HepG2 (cell line): ENCODE measurements at regions not wholly inside any gene's neighbourhood (a gene's known extent, or its start where the extent isn't known, plus 50 kb on each side); places are given as distances from the start of the nearest gene placed in this dataset.

Source experiments
- ATF4 ChIP-seq, 2 experiments: fragments of 450-650 bp in 1 of 2; sonication (generic) in 1 of 2; formaldehyde crosslinking; IDR thresholded peaks; 2 replicates each; pipeline versions ENCODE4 v1.5.0 to v1.8.0; 2020 to 2022; ENCODE audit warnings: mild to moderate bottlenecking in 1 of 2, missing genetic modification reagents in 1 of 2
- ERF ChIP-seq: IDR thresholded peaks from 2 replicates; pipeline ENCODE4 v1.6.1; 2018; ENCODE audit warnings: missing biosample characterization, missing genetic modification reagents
- FOXA1 ChIP-seq, 2 experiments: fragments of 450-650 bp in 1 of 2; sonication (generic) in 1 of 2; formaldehyde crosslinking in 1 of 2; IDR thresholded peaks; 2 replicates each; pipeline versions ENCODE4 v1.4.0 to v1.6.1; 2016 to 2020; ENCODE audit warnings: missing genetic modification reagents in 1 of 2
- GABPA ChIP-seq, 2 experiments: IDR thresholded peaks; 2 replicates each; pipeline ENCODE4 v1.6.1; 2011 to 2016; ENCODE audit warnings: low read depth in 2 of 2, low read length in 1 of 2, missing biosample characterization in 1 of 2, missing genetic modification characterization in 1 of 2
- HIC2 ChIP-seq: sonication (generic); formaldehyde crosslinking; IDR thresholded peaks from 2 replicates; pipeline ENCODE4 v1.9.0; 2022; ENCODE audit warnings: low read depth, missing genetic modification reagents
- HMG20A ChIP-seq: IDR thresholded peaks from 2 replicates; pipeline ENCODE4 v1.6.1; 2016; ENCODE audit warnings: borderline replicate concordance
- MEIS2 ChIP-seq: sonication (generic); formaldehyde crosslinking; IDR thresholded peaks from 2 replicates; pipeline ENCODE4 v1.9.0; 2021; ENCODE audit warnings: mild to moderate bottlenecking, missing genetic modification reagents
- MYPOP ChIP-seq: sonication (generic); formaldehyde crosslinking; IDR thresholded peaks from 2 replicates; pipeline ENCODE4 v1.8.1; 2023; ENCODE audit warnings: mild to moderate bottlenecking, moderate library complexity, missing genetic modification reagents
- NR2F6 ChIP-seq, 2 experiments: IDR thresholded peaks; 2 replicates each; pipeline ENCODE4 v1.6.1; 2016; ENCODE audit warnings: antibody characterized with exemption in 1 of 2, mild to moderate bottlenecking in 1 of 2
- SOX13 ChIP-seq, 3 experiments: fragments of 450-650 bp in 1 of 3; sonication (generic) in 1 of 3; formaldehyde crosslinking in 1 of 3; IDR thresholded peaks in 2 of 3; conservative IDR thresholded peaks in 1 of 3; 2 replicates each; pipeline versions ENCODE4 v1.5.0 to v1.6.1; 2016 to 2020; ENCODE audit warnings: antibody characterized with exemption in 1 of 3, mild to moderate bottlenecking in 1 of 3, missing compliant biosample characterization in 1 of 3, missing genetic modification reagents in 1 of 3, moderate library complexity in 1 of 3
- SRF ChIP-seq: IDR thresholded peaks from 2 replicates; pipeline ENCODE4 v1.6.1; 2011; ENCODE audit warnings: mild to moderate bottlenecking, low read depth, low read length, moderate library complexity
- ZFP36L2 ChIP-seq: sonication (generic); formaldehyde crosslinking; IDR thresholded peaks from 2 replicates; pipeline ENCODE4 v1.4.0; 2020; ENCODE audit warnings: missing genetic modification reagents
- ZHX2 ChIP-seq, 2 experiments: sonication (generic) in 1 of 2; formaldehyde crosslinking in 1 of 2; IDR thresholded peaks; 2 replicates each; pipeline versions ENCODE4 v1.6.1 to v1.9.0; 2014 to 2022; ENCODE audit warnings: antibody characterized with exemption in 1 of 2, borderline replicate concordance in 1 of 2, inconsistent platforms in 1 of 2, low read depth in 1 of 2, missing genetic modification reagents in 1 of 2
- ZNF329 ChIP-seq: sonication (generic); formaldehyde crosslinking; IDR thresholded peaks from 2 replicates; pipeline ENCODE4 v1.9.0; 2021; ENCODE audit warnings: low read depth, mild to moderate bottlenecking, missing genetic modification reagents
- ZNF564 ChIP-seq: sonication (generic); formaldehyde crosslinking; IDR thresholded peaks from 2 replicates; pipeline ENCODE4 v1.8.1; 2023; ENCODE audit warnings: mild to moderate bottlenecking, missing genetic modification reagents
- ZNF572 ChIP-seq: sonication (generic); formaldehyde crosslinking; IDR thresholded peaks from 2 replicates; pipeline ENCODE4 v1.5.1; 2020; ENCODE audit warnings: mild to moderate bottlenecking, missing genetic modification reagents
- ZNF672 ChIP-seq: sonication (generic); formaldehyde crosslinking; IDR thresholded peaks from 2 replicates; pipeline ENCODE4 v1.8.1; 2022; ENCODE audit warnings: missing genetic modification reagents
- ZNF816 ChIP-seq: sonication (generic); formaldehyde crosslinking; IDR thresholded peaks from 2 replicates; pipeline ENCODE4 v1.8.0; 2022; ENCODE audit warnings: missing genetic modification reagents, mild to moderate bottlenecking, borderline replicate concordance

- TF ChIP-seq ZHX2 (IDR thresholded peaks at IDR 0.05; ENCODE audit: low read depth) (no peak), ZHX2 (CRISPR knock-in tag; IDR thresholded peaks at IDR 0.05; ENCODE audit: borderline replicate concordance) (no peak), SRF (peak; percentile 23; the same call in 1 of the 2 replicates), ZNF572 (CRISPR knock-in tag) (no peak), ZFP36L2 (CRISPR knock-in tag) (no peak), ZNF816 (CRISPR knock-in tag) (0 out of 2 replicates have a peak, but pooled peaks have one; percentile 76), ATF4 (CRISPR knock-in tag; IDR thresholded peaks at IDR 0.05) (no peak; a peak in 1 of 4 replicates), GABPA (IDR thresholded peaks at IDR 0.05; ENCODE audit: low read depth, low read length) (no peak), GABPA (CRISPR knock-in tag; IDR thresholded peaks at IDR 0.05; ENCODE audit: low read depth) (peak; percentile 12; the same call in 1 of the 2 replicates), ZNF329 (CRISPR knock-in tag) (no peak), ZNF564 (no peak), NR2F6 (IDR thresholded peaks at IDR 0.05) (peak; percentile 78), NR2F6 (CRISPR knock-in tag; IDR thresholded peaks at IDR 0.05) (peak; percentile 87), MEIS2 (CRISPR knock-in tag) (no peak), FOXA1 (IDR thresholded peaks at IDR 0.05) (no peak), FOXA1 (CRISPR knock-in tag; IDR thresholded peaks at IDR 0.05) (peak; percentile 91), ERF (peak; percentile 82), SOX13 (IDR thresholded peaks at IDR 0.05) (peak; percentile 97), SOX13 (CRISPR knock-in tag; conservative IDR thresholded peaks at IDR 0.05 in 1 of 2, IDR thresholded peaks at IDR 0.05 in 1 of 2) (peak in 1 of 2 experiments; percentile 99; a peak in 2 of 4 replicates), HMG20A (CRISPR knock-in tag) (peak; percentile 92; the same call in 1 of the 2 replicates), MYPOP (CRISPR knock-in tag) (peak; percentile 16; the same call in 1 of the 2 replicates), ZNF672 (no peak), HIC2 (no peak)
Observed at GRCh38 chr2:234676109-234676782, 179.4 kb upstream of the ARL4C start (continued).
